Liver (tissue), 3 donors: ENCODE measurements at regions not wholly inside any gene's neighbourhood (a gene's known extent, or its start where the extent isn't known, plus 50 kb on each side); places are given as distances from the start of the nearest gene placed in this dataset.

Experiments used
- CTCF ChIP-seq: fragments of 150-350 bp; IDR thresholded peaks from 2 replicates; pipeline ENCODE4 v1.5.1; 2017; ENCODE audit warnings: improper control_type of control experiment, low read depth, low read length; ENCODE audit not compliant: missing input control
- TAF1 ChIP-seq: conservative IDR thresholded peaks from 2 replicates; pipeline ENCODE4 v1.6.1; 2016; ENCODE audit warnings: antibody characterized with exemption, mild to moderate bottlenecking
- donor health status: healthy.
- donor health status: healthy.

- TF ChIP-seq CTCF (no peak), TAF1 (no peak)
These were observed 948.4 kb downstream of the SORCS1 start for GRCh38 chr10:106216085-106216484.
